GM23248 (cell line): ENCODE measurements at regions not wholly inside any gene's neighbourhood (a gene's known extent, or its start where the extent isn't known, plus 50 kb on each side); places are given as distances from the start of the nearest gene placed in this dataset.

Source experiments
- DNase-seq: peaks from one replicate; pipeline ENCODE4 v3.0.0-alpha.2; 2015
- H2AFZ ChIP-seq: fragments of 200-600 bp; sonication (generic); 2 replicates; pipeline ENCODE4 v1.6.1; 2016; ENCODE audit warnings: antibody characterized with exemption
- H3F3A ChIP-seq: fragments of 200-600 bp; sonication (generic); 2 replicates; pipeline ENCODE4 v1.6.1; 2016; ENCODE audit warnings: mild to moderate bottlenecking, antibody characterized with exemption, mixed run types; ENCODE audit not compliant: insufficient read depth
- H3K27ac ChIP-seq: fragments of 200-600 bp; sonication (generic); 2 replicates; pipeline ENCODE4 v1.5.1; 2016; ENCODE audit warnings: mild to moderate bottlenecking
- H3K27me3 ChIP-seq: fragments of 200-600 bp; sonication (generic); replicated peaks from 2 replicates; pipeline ENCODE4 v1.6.1; 2016; ENCODE audit warnings: mild to moderate bottlenecking; ENCODE audit not compliant: insufficient read depth
- H3K36me3 ChIP-seq: fragments of 200-600 bp; sonication (generic); 2 replicates; pipeline ENCODE4 v1.6.1; 2016; ENCODE audit warnings: low read depth, mild to moderate bottlenecking
- H3K4me1 ChIP-seq: fragments of 200-600 bp; sonication (generic); 2 replicates; pipeline ENCODE4 v1.6.1; 2016; ENCODE audit warnings: mild to moderate bottlenecking; ENCODE audit not compliant: insufficient read depth
- H3K4me2 ChIP-seq: fragments of 200-600 bp; sonication (generic); one replicate; pipeline ENCODE4 v1.6.1; 2016; ENCODE audit warnings: mild to moderate bottlenecking; ENCODE audit not compliant: unreplicated experiment
- H3K4me3 ChIP-seq: fragments of 200-600 bp; sonication (generic); 2 replicates; pipeline ENCODE4 v1.5.1; 2016; ENCODE audit warnings: mild to moderate bottlenecking
- H3K79me2 ChIP-seq: fragments of 200-600 bp; sonication (generic); 2 replicates; pipeline ENCODE4 v1.6.1; 2016; ENCODE audit warnings: mild to moderate bottlenecking; ENCODE audit not compliant: insufficient read depth
- H3K9ac ChIP-seq: fragments of 200-600 bp; sonication (generic); 2 replicates; pipeline ENCODE4 v1.6.1; 2016; ENCODE audit warnings: mild to moderate bottlenecking
- H3K9me2 ChIP-seq: fragments of 200-600 bp; sonication (generic); 2 replicates; pipeline ENCODE4 v1.6.1; 2016; ENCODE audit warnings: mixed run types, mild to moderate bottlenecking, moderate library complexity; ENCODE audit not compliant: insufficient read depth
- H3K9me3 ChIP-seq: fragments of 200-600 bp; sonication (generic); one replicate; pipeline ENCODE4 v1.6.1; 2017; ENCODE audit warnings: low read depth
- H4K20me1 ChIP-seq: fragments of 200-600 bp; sonication (generic); 2 replicates; pipeline ENCODE4 v1.6.0; 2016; ENCODE audit not compliant: insufficient read depth
- EZH2 ChIP-seq: fragments of 200-600 bp; sonication (generic); IDR thresholded peaks from 2 replicates; pipeline ENCODE4 v1.6.1; 2018; ENCODE audit warnings: antibody characterized with exemption, mild to moderate bottlenecking; ENCODE audit not compliant: insufficient read depth, poor library complexity, severe bottlenecking
- EZH2phosphoT487 ChIP-seq: fragments of 200-600 bp; sonication (generic); IDR thresholded peaks from 2 replicates; pipeline ENCODE4 v1.6.1; 2018; ENCODE audit warnings: antibody characterized with exemption, moderate library complexity, mild to moderate bottlenecking, low read depth; ENCODE audit not compliant: insufficient read depth
- WGBS, 2 experiments: methylation state at CpG; one replicate each; pipeline ENCODE4 v1.1.6; 2015 to 2017; ENCODE audit warnings: low lambda C conversion rate in 2 of 2, low coverage in 1 of 2; ENCODE audit errors: missing lambda C conversion rate in 2 of 2; 5-methylcytosine and 5-hydroxymethylcytosine counted together
- in situ Hi-C: fragments of 300-500 bp; cut with MboI; formaldehyde crosslinking; loops from 2 replicates; pipeline ENCODE4 v1.15.0; 2020

- TF ChIP-seq EZH2phosphoT487: no peak
- TF ChIP-seq EZH2: no peak
- Histone ChIP-seq H3K79me2 (no peaks in the 10 kb centered on the region), H3K4me2 (no peak overlapping the region), H3K9me2 (no peaks in the 10 kb centered on the region), H3F3A (no peaks in the 10 kb centered on the region), H3K9ac (no peak overlapping the region), H3K4me1 (no peaks in the 10 kb centered on the region), H3K4me3 (no peak overlapping the region), H4K20me1 (no peaks in the 10 kb centered on the region), H3K36me3 (no peaks in the 10 kb centered on the region), H3K9me3 (no peaks in the 10 kb centered on the region), H3K27me3 (0 out of 2 replicates have a peak, but pooled peaks cover 3% of the 10 kb centered on the region), H3K27ac (no peak overlapping the region), H2AFZ (no peak overlapping the region)
- in situ Hi-C loops: no loop called here
- 48 to 54% methylated on average over 7 of the region's 7 CpGs for WGBS, 2 experiments
- DNase-seq: no peak
Observed at GRCh38 chr3:11901286-11901875, 54.7 kb upstream of the TAMM41 start.

GRCh38 chr3:11903047-11903446 lies 56.4 kb upstream of the TAMM41 start:
- in situ Hi-C loops: no loop called here
- TF ChIP-seq EZH2 (no peak), EZH2phosphoT487 (no peak)
- Histone ChIP-seq H4K20me1 (no peaks in the 10 kb centered on the region), H3K9me3 (no peaks in the 10 kb centered on the region), H3K4me1 (no peaks in the 10 kb centered on the region), H3K27ac (no peak overlapping the region), H3K4me3 (no peak overlapping the region), H3K36me3 (no peaks in the 10 kb centered on the region), H3K79me2 (no peaks in the 10 kb centered on the region), H3K9ac (no peak overlapping the region), H3K27me3 (0 out of 2 replicates have a peak, but pooled peaks cover 3% of the 10 kb centered on the region), H2AFZ (no peak overlapping the region), H3K9me2 (no peaks in the 10 kb centered on the region), H3K4me2 (no peak overlapping the region), H3F3A (no peaks in the 10 kb centered on the region)
- no peak for DNase-seq
- WGBS, 2 experiments: 33 to 36% methylated on average over 12 of the region's 12 CpGs

GRCh38 chr3:11903447-11903846 lies 56.8 kb upstream of the TAMM41 start:
- TF ChIP-seq EZH2phosphoT487 (no peak), EZH2 (no peak)
- in situ Hi-C loops: no loop called here
- 14 to 25% methylated on average over 6 of the region's 6 CpGs for WGBS, 2 experiments

GRCh38 chr3:11904157-11904556 lies 57.5 kb upstream of the TAMM41 start:
- no peaks in the 10 kb centered on the region for H3K9me3 ChIP-seq
- no peaks in the 10 kb centered on the region for H3K9me2 ChIP-seq
- TF ChIP-seq EZH2phosphoT487 (no peak), EZH2 (no peak)
- H3F3A ChIP-seq: no peaks in the 10 kb centered on the region
- in situ Hi-C loops: no loop called here
- no peaks in the 10 kb centered on the region for H3K79me2 ChIP-seq
- no peak overlapping the region for H3K4me2 ChIP-seq
- H3K36me3 ChIP-seq: no peaks in the 10 kb centered on the region
- H3K4me3 ChIP-seq: no peak overlapping the region
- WGBS, 2 experiments: 12 to 13% methylated on average over 4 of the region's 4 CpGs
- no peak overlapping the region for H2AFZ ChIP-seq
- H3K27me3 ChIP-seq: no peaks in the 10 kb centered on the region
- H4K20me1 ChIP-seq: no peaks in the 10 kb centered on the region
- no peaks in the 10 kb centered on the region for H3K4me1 ChIP-seq
- H3K9ac ChIP-seq: no peak overlapping the region
- H3K27ac ChIP-seq: no peak overlapping the region
- DNase-seq: no peak

More at GRCh38 chr3:11903447-11903846, 56.8 kb upstream of the TAMM41 start:
- no peaks in the 10 kb centered on the region for H4K20me1 ChIP-seq
- no peaks in the 10 kb centered on the region for H3K9me3 ChIP-seq
- no peak overlapping the region for H2AFZ ChIP-seq
- H3K36me3 ChIP-seq: no peaks in the 10 kb centered on the region
- H3K27ac ChIP-seq: no peak overlapping the region
- no peaks in the 10 kb centered on the region for H3F3A ChIP-seq
- no peak for DNase-seq
- H3K4me3 ChIP-seq: no peak overlapping the region
- no peak overlapping the region for H3K4me2 ChIP-seq
- H3K9me2 ChIP-seq: no peaks in the 10 kb centered on the region
- no peaks in the 10 kb centered on the region for H3K4me1 ChIP-seq
- no peaks in the 10 kb centered on the region for H3K27me3 ChIP-seq
- H3K9ac ChIP-seq: no peak overlapping the region
- H3K79me2 ChIP-seq: no peaks in the 10 kb centered on the region

GRCh38 chr3:11906407-11906806 lies 59.7 kb upstream of the TAMM41 start:
- no peak for TF ChIP-seq EZH2phosphoT487
- Histone ChIP-seq H3K9me3 (no peaks in the 10 kb centered on the region), H3K4me2 (no peak overlapping the region), H3K36me3 (no peaks in the 10 kb centered on the region), H3K27me3 (no peaks in the 10 kb centered on the region), H2AFZ (no peak overlapping the region), H3F3A (no peaks in the 10 kb centered on the region), H3K9me2 (no peaks in the 10 kb centered on the region), H3K27ac (no peak overlapping the region), H3K4me1 (no peaks in the 10 kb centered on the region), H4K20me1 (no peaks in the 10 kb centered on the region), H3K4me3 (no peak overlapping the region), H3K79me2 (no peaks in the 10 kb centered on the region), H3K9ac (no peak overlapping the region)
- in situ Hi-C loops: no loop called here
- 41 to 48% methylated on average over 8 of the region's 8 CpGs for WGBS, 2 experiments
- DNase-seq: no peak
